ENCODE measurements at regions not wholly inside any gene's neighbourhood (a gene's known extent, or its start where the extent isn't known, plus 50 kb on each side); places are given as distances from the start of the nearest gene placed in this dataset.
"Not testable (repeated sequence)": the region's sequence is repeated elsewhere in the genome, so short reads cannot be mapped to it uniquely, and the experiment has no call there.

GRCh38 chr3:8353364-8353763, 148.3 kb upstream of the LMCD1 start:
- no peak for DNase-seq (ENCODE audit: low read depth, low spot score)

- DNase-seq (ENCODE audit: low read depth, low spot score): no peak
Observed at GRCh38 chr3:8355346-8355745, 146.3 kb upstream of the LMCD1 start.

GRCh38 chr3:8356066-8356465, 145.6 kb upstream of the LMCD1 start:
- DNase-seq (ENCODE audit: low read depth, low spot score): not testable (repeated sequence)

GRCh38 chr3:8357859-8358258, 143.8 kb upstream of the LMCD1 start:
- DNase-seq (ENCODE audit: low read depth, low spot score): no peak

GRCh38 chr3:8359133-8359532, 142.5 kb upstream of the LMCD1 start:
- DNase-seq (ENCODE audit: low read depth, low spot score): no peak

GRCh38 chr3:8363200-8363599, 138.4 kb upstream of the LMCD1 start:
- no peak for DNase-seq (ENCODE audit: low read depth, low spot score)

- DNase-seq (ENCODE audit: low read depth, low spot score): no peak
Observed at GRCh38 chr3:8365541-8365940, 136.1 kb upstream of the LMCD1 start.

GRCh38 chr3:8366219-8366810, 135.3 kb upstream of the LMCD1 start:
- no peak for DNase-seq (ENCODE audit: low read depth, low spot score)

- no peak for DNase-seq (ENCODE audit: low read depth, low spot score)
Observed at GRCh38 chr3:8368598-8368997, 133.0 kb upstream of the LMCD1 start.

GRCh38 chr3:8369638-8370037, 132.0 kb upstream of the LMCD1 start:
- DNase-seq (ENCODE audit: low read depth, low spot score): no peak

- DNase-seq (ENCODE audit: low read depth, low spot score): no peak
Observed at GRCh38 chr3:8371085-8371551, 130.5 kb upstream of the LMCD1 start.

GRCh38 chr3:8371960-8372463, 129.6 kb upstream of the LMCD1 start:
- DNase-seq (ENCODE audit: low read depth, low spot score): no peak

- no peak for DNase-seq (ENCODE audit: low read depth, low spot score)
Observed at GRCh38 chr3:8380904-8381704, 120.5 kb upstream of the LMCD1 start.

GRCh38 chr3:8385848-8386620, 115.6 kb upstream of the LMCD1 start:
- DNase-seq (ENCODE audit: low read depth, low spot score): no peak

- no peak for DNase-seq (ENCODE audit: low read depth, low spot score)
Observed at GRCh38 chr3:8387571-8387970, 114.1 kb upstream of the LMCD1 start.

GRCh38 chr3:8399686-8400085, 101.9 kb upstream of the LMCD1 start:
- no peak for DNase-seq (ENCODE audit: low read depth, low spot score)

- DNase-seq (ENCODE audit: low read depth, low spot score): no peak
Observed at GRCh38 chr3:8400911-8401310, 100.7 kb upstream of the LMCD1 start.

GRCh38 chr3:8403996-8404395, 97.6 kb upstream of the LMCD1 start:
- DNase-seq (ENCODE audit: low read depth, low spot score): no peak

GRCh38 chr3:8405144-8405543, 96.5 kb upstream of the LMCD1 start:
- DNase-seq (ENCODE audit: low read depth, low spot score): no peak

GRCh38 chr3:8406479-8406878, 95.1 kb upstream of the LMCD1 start:
- DNase-seq (ENCODE audit: low read depth, low spot score): no peak

- no peak for DNase-seq (ENCODE audit: low read depth, low spot score)
Observed at GRCh38 chr3:8413337-8413926, 88.2 kb upstream of the LMCD1 start.

- no peak for DNase-seq (ENCODE audit: low read depth, low spot score)
Observed at GRCh38 chr3:8416965-8417364, 84.7 kb upstream of the LMCD1 start.
